ENCODE measurements at regions not wholly inside any gene's neighbourhood (a gene's known extent, or its start where the extent isn't known, plus 50 kb on each side); places are given as distances from the start of the nearest gene placed in this dataset.

DNA sequence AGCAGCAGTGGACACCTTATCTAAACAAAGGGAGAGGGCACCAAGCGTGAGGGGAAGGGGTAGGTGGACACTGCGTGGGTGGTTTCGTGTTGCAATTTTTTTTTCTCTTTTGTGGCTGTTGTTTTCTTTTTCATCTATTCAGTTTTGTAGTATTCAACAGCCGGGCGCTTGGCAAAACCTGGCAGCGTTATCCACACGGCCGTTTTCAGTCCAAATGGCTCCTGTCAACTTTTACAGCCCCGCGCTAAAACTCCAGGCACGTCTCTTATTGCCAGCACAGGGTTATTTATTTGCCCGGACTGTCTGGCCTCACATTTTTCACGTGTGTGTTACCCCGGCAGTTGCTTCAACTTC lies 192.2 kb downstream of the BCOR start (continued):
- TF ChIP-seq, protein P1, sequence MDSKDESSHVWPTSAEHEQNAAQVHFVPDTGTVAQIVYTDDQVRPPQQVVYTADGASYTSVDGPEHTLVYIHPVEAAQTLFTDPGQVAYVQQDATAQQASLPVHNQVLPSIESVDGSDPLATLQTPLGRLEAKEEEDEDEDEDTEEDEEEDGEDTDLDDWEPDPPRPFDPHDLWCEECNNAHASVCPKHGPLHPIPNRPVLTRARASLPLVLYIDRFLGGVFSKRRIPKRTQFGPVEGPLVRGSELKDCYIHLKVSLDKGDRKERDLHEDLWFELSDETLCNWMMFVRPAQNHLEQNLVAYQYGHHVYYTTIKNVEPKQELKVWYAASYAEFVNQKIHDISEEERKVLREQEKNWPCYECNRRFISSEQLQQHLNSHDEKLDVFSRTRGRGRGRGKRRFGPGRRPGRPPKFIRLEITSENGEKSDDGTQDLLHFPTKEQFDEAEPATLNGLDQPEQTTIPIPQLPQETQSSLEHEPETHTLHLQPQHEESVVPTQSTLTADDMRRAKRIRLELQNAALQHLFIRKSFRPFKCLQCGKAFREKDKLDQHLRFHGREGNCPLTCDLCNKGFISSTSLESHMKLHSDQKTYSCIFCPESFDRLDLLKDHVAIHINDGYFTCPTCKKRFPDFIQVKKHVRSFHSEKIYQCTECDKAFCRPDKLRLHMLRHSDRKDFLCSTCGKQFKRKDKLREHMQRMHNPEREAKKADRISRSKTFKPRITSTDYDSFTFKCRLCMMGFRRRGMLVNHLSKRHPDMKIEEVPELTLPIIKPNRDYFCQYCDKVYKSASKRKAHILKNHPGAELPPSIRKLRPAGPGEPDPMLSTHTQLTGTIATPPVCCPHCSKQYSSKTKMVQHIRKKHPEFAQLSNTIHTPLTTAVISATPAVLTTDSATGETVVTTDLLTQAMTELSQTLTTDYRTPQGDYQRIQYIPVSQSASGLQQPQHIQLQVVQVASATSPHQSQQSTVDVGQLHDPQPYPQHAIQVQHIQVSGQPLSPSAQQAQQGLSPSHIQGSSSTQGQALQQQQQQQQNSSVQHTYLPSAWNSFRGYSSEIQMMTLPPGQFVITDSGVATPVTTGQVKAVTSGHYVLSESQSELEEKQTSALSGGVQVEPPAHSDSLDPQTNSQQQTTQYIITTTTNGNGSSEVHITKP (tag by site-specific recombination; IDR thresholded peaks at IDR 0.05): peak; percentile 61
- peak; percentile 85 for TF ChIP-seq ZNF341 (tag by site-specific recombination; IDR thresholded peaks at IDR 0.05; ENCODE audit: low read depth)
- TF ChIP-seq ZSCAN23 (tag by site-specific recombination; IDR thresholded peaks at IDR 0.05): no peak
- TF ChIP-seq FEZF1 (tag by site-specific recombination; IDR thresholded peaks at IDR 0.05): peak; percentile 78
- TF ChIP-seq YY2 (tag by site-specific recombination; IDR thresholded peaks at IDR 0.05): no peak
- peak; percentile 92 for TF ChIP-seq ZFHX2 (tag by site-specific recombination; conservative IDR thresholded peaks at IDR 0.05)
- no peak for TF ChIP-seq ZNF610 (tag by site-specific recombination; IDR thresholded peaks at IDR 0.05; ENCODE audit: borderline replicate concordance)
- TF ChIP-seq ZNF76 (tag by site-specific recombination; IDR thresholded peaks at IDR 0.05; ENCODE audit: borderline replicate concordance, low read depth): no peak
- peak; percentile 29; the same call in 1 of the 2 replicates for TF ChIP-seq GLIS1 (tag by site-specific recombination; IDR thresholded peaks at IDR 0.05)
- TF ChIP-seq BCL11B (tag by site-specific recombination; IDR thresholded peaks at IDR 0.05; ENCODE audit: low read depth): no peak
- TF ChIP-seq, protein P2, sequence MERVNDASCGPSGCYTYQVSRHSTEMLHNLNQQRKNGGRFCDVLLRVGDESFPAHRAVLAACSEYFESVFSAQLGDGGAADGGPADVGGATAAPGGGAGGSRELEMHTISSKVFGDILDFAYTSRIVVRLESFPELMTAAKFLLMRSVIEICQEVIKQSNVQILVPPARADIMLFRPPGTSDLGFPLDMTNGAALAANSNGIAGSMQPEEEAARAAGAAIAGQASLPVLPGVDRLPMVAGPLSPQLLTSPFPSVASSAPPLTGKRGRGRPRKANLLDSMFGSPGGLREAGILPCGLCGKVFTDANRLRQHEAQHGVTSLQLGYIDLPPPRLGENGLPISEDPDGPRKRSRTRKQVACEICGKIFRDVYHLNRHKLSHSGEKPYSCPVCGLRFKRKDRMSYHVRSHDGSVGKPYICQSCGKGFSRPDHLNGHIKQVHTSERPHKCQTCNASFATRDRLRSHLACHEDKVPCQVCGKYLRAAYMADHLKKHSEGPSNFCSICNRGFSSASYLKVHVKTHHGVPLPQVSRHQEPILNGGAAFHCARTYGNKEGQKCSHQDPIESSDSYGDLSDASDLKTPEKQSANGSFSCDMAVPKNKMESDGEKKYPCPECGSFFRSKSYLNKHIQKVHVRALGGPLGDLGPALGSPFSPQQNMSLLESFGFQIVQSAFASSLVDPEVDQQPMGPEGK (tag by site-specific recombination; IDR thresholded peaks at IDR 0.05): 0 out of 2 replicates have a peak, but pooled peaks have one; percentile 1
- TF ChIP-seq ZBTB8A (tag by site-specific recombination; IDR thresholded peaks at IDR 0.05): 0 out of 2 replicates have a peak, but pooled peaks have one; percentile 26
- no peak for TF ChIP-seq ZNF843 (tag by site-specific recombination; IDR thresholded peaks at IDR 0.05)
- TF ChIP-seq ZNF292 (tag by site-specific recombination; IDR thresholded peaks at IDR 0.05; ENCODE audit: borderline replicate concordance, low read depth): no peak
- TF ChIP-seq EGR2 (tag by site-specific recombination; IDR thresholded peaks at IDR 0.05; ENCODE audit: low read depth): peak; percentile 88
- no peak for TF ChIP-seq ZNF132 (tag by site-specific recombination; IDR thresholded peaks at IDR 0.05; ENCODE audit: borderline replicate concordance)
- no peak for TF ChIP-seq SALL2 (tag by site-specific recombination; IDR thresholded peaks at IDR 0.05; ENCODE audit: borderline replicate concordance)
- TF ChIP-seq ATF2 (tag by site-specific recombination; IDR thresholded peaks at IDR 0.05; ENCODE audit: low read depth): no peak
- TF ChIP-seq ZBTB17 (tag by site-specific recombination; IDR thresholded peaks at IDR 0.05): no peak
- TF ChIP-seq ZNF670 (tag by site-specific recombination; IDR thresholded peaks at IDR 0.05; ENCODE audit: low read depth): no peak
- TF ChIP-seq ZNF571 (tag by site-specific recombination; IDR thresholded peaks at IDR 0.05): no peak
- TF ChIP-seq ZNF202 (tag by site-specific recombination; IDR thresholded peaks at IDR 0.05; ENCODE audit: borderline replicate concordance): no peak

Measured in HEK293 (cell line).